Glutamatergic neuron (in vitro differentiated cells): ENCODE measurements at regions not wholly inside any gene's neighbourhood (a gene's known extent, or its start where the extent isn't known, plus 50 kb on each side); places are given as distances from the start of the nearest gene placed in this dataset.

Experiments
- DNase-seq: peaks from one replicate; pipeline ENCODE4 v3.0.0; 2022
- H3K27ac Mint-ChIP-seq: one replicate; pipeline ENCODE4 v1.8.0; 2020; ENCODE audit warnings: mild to moderate bottlenecking, mixed read lengths, inconsistent platforms; ENCODE audit not compliant: unreplicated experiment
- H3K27me3 Mint-ChIP-seq: one replicate; pipeline ENCODE4 v1.8.0; 2020; ENCODE audit warnings: mild to moderate bottlenecking, moderate library complexity, mixed read lengths, inconsistent platforms; ENCODE audit not compliant: unreplicated experiment
- H3K36me3 Mint-ChIP-seq: one replicate; pipeline ENCODE4 v1.8.0; 2020; ENCODE audit warnings: mild to moderate bottlenecking, mixed read lengths, inconsistent platforms; ENCODE audit not compliant: unreplicated experiment
- H3K4me1 Mint-ChIP-seq: one replicate; pipeline ENCODE4 v1.8.0; 2020; ENCODE audit warnings: mild to moderate bottlenecking, low read depth, mixed read lengths, inconsistent platforms; ENCODE audit not compliant: unreplicated experiment
- H3K4me3 Mint-ChIP-seq: one replicate; pipeline ENCODE4 v1.8.0; 2020; ENCODE audit warnings: mild to moderate bottlenecking, mixed read lengths, inconsistent platforms; ENCODE audit not compliant: unreplicated experiment
- H3K9me3 Mint-ChIP-seq: one replicate; pipeline ENCODE4 v1.8.0; 2020; ENCODE audit warnings: mild to moderate bottlenecking, moderate library complexity, mixed read lengths, inconsistent platforms; ENCODE audit not compliant: unreplicated experiment
- TF ChIP-seq, protein P1 (sequence below): fragments of 200-600 bp; sonication (generic); IDR thresholded peaks from one replicate; pipeline ENCODE4 v1.5.0; 2021; ENCODE audit not compliant: partially characterized antibody, unreplicated experiment

DNA sequence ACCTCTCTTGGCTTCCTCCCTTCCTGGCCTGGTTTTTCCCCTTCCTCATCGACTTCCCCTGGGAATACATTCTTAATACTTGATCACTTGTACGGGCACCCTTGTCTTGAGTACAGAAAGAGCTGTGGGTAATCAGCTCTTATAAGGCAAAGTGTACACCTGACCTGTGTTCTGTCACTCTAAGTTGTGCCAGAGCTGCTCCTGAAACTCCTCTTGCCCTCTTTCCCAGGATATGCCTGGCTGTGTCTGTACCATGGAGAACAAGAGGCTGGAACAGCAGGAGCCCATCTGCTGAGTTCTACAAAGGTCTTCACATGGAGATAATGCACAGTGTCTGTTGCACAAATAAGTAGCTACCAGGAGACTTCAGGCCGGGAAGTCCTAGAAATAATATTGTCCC lies 110.1 kb downstream of the FOXA2 start:
- peaks cover 3% of the 10 kb centered on the region for H3K4me1 Mint-ChIP-seq
- H3K27ac Mint-ChIP-seq: no peak overlapping the region
- peaks cover 6% of the 10 kb centered on the region for H3K36me3 Mint-ChIP-seq
- no peaks in the 10 kb centered on the region for H3K27me3 Mint-ChIP-seq
- DNase-seq: no peak
- no peak overlapping the region for H3K4me3 Mint-ChIP-seq
- TF ChIP-seq, protein P1, sequence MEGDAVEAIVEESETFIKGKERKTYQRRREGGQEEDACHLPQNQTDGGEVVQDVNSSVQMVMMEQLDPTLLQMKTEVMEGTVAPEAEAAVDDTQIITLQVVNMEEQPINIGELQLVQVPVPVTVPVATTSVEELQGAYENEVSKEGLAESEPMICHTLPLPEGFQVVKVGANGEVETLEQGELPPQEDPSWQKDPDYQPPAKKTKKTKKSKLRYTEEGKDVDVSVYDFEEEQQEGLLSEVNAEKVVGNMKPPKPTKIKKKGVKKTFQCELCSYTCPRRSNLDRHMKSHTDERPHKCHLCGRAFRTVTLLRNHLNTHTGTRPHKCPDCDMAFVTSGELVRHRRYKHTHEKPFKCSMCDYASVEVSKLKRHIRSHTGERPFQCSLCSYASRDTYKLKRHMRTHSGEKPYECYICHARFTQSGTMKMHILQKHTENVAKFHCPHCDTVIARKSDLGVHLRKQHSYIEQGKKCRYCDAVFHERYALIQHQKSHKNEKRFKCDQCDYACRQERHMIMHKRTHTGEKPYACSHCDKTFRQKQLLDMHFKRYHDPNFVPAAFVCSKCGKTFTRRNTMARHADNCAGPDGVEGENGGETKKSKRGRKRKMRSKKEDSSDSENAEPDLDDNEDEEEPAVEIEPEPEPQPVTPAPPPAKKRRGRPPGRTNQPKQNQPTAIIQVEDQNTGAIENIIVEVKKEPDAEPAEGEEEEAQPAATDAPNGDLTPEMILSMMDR: no peak
- no peaks in the 10 kb centered on the region for H3K9me3 Mint-ChIP-seq

DNA sequence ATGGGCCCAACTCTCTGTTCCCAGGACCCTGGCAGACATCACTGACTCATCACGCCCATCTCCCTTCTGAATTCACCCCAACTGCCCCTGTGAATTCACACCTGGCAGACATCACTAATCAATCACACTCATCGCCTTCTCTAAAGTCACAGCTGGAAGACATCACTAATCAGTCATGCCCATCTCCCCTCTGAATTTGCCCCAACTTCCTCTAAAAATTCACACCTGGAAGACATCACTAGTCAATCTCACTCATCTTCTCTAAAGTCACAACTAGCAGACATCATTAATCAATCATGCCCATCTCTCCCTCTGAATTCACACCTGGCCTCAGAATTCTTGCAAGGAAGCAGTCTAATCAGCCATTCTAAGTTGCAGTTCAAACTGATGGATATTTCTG lies 111.1 kb downstream of the FOXA2 start:
- H3K9me3 Mint-ChIP-seq: no peaks in the 10 kb centered on the region
- H3K4me1 Mint-ChIP-seq: peaks cover 3% of the 10 kb centered on the region
- no peak overlapping the region for H3K4me3 Mint-ChIP-seq
- TF ChIP-seq, protein P1: no peak
- peaks cover 6% of the 10 kb centered on the region for H3K36me3 Mint-ChIP-seq
- no peak overlapping the region for H3K27ac Mint-ChIP-seq
- no peaks in the 10 kb centered on the region for H3K27me3 Mint-ChIP-seq
- no peak for DNase-seq

DNA sequence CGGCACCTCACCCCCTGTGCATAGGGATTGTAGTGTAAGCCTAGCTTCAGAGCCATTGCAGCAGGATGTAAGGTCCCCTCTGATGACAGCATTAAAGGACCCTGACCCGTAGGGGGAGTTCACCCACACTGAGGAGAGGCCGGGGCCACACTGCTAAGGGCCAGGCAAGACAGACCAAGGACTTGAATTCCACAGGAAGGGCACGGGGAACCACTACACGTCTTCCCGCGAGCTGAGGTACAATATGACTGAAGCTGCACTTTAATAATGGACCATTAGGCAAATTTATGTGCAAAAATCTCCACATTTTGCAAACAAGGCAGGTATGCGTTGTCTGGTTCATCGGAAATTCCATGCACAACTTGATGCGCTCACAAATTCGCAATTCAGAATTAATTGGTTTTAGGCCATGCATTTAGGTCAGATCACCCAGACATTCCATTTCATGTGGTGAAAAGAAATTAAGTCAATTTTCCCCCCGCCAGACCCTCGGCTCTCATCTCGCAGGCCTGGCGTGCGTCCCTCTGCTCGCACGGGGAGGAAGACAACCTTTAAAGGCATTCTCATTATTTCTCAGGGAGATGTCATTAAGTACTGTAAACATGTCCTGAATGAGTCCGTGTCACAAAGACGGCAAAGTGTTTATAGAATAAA lies 111.8 kb downstream of the FOXA2 start:
- TF ChIP-seq, protein P1: no peak
- Mint-ChIP-seq H3K9me3 (no peaks in the 10 kb centered on the region), H3K4me3 (no peak overlapping the region), H3K27me3 (no peaks in the 10 kb centered on the region), H3K36me3 (peaks cover 6% of the 10 kb centered on the region), H3K4me1 (peaks cover 3% of the 10 kb centered on the region), H3K27ac (no peak overlapping the region)
- no peak for DNase-seq

DNA sequence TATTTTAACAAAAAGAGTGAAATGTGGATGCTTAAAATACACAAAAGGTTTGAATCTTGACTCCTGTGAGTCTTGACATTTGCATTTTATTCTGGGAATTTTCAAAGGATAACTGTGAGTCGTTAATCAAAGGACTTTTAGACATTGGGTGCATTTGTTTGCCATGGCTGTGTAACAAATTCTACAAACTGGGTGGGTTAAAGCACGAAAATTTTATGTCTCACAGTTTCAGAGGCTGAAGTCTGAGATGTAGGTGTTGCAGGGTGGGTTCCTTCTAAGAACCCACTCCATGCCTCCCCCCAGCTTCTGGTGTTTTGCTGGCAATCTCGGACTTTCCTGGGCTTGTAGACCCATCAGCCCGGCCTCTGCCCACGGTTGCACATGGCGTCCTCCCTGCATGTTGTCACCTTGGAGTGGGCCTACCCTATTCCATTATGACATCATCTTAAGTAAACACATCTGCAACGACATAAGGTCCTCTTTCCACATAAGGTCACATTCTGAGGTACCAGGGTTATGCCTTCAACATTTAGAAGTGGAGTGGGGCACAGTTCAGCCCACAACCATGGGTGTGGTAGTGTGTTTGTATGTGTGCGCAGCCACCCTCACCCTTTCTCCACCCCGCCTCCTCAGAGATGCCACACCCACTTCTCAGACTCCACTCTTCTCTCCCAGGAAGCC lies 113.1 kb downstream of the FOXA2 start:
- Mint-ChIP-seq H3K4me3 (no peak overlapping the region), H3K9me3 (peaks cover 2% of the 10 kb centered on the region), H3K4me1 (peaks cover 3% of the 10 kb centered on the region), H3K27ac (no peak overlapping the region), H3K27me3 (no peaks in the 10 kb centered on the region), H3K36me3 (no peaks in the 10 kb centered on the region)
- TF ChIP-seq, protein P1: no peak
- no peak for DNase-seq

GRCh38 chr20:22470620-22471026 lies 113.7 kb downstream of the FOXA2 start:
- H3K4me3 Mint-ChIP-seq: no peak overlapping the region
- TF ChIP-seq, protein P1: no peak
- H3K36me3 Mint-ChIP-seq: no peaks in the 10 kb centered on the region
- no peak overlapping the region for H3K27ac Mint-ChIP-seq
- DNase-seq: no peak
- H3K9me3 Mint-ChIP-seq: peaks cover 2% of the 10 kb centered on the region
- peaks cover 3% of the 10 kb centered on the region for H3K4me1 Mint-ChIP-seq
- no peaks in the 10 kb centered on the region for H3K27me3 Mint-ChIP-seq
